Astrocyte (in vitro differentiated cells and primary cell): ENCODE measurements at regions not wholly inside any gene's neighbourhood (a gene's known extent, or its start where the extent isn't known, plus 50 kb on each side); places are given as distances from the start of the nearest gene placed in this dataset.

Source experiments
- DNase-seq: peaks from one replicate; pipeline ENCODE4 v3.0.0-alpha.2; 2010; ENCODE audit warnings: low read depth
- FAIRE-seq: peaks from 2 replicates; lab custom pipeline; 2011; peaks lifted over from hg19 to GRCh38; lab: Jason Lieb, UNC
- H2AFZ ChIP-seq: 2 replicates; pipeline ENCODE4 v1.6.0; 2012; ENCODE audit warnings: low read depth, low read length, inconsistent platforms
- H3K27ac ChIP-seq: 2 replicates; pipeline ENCODE4 v1.5.1; 2011; ENCODE audit warnings: low read depth, low read length, inconsistent platforms
- H3K27me3 ChIP-seq: 2 replicates; pipeline ENCODE4 v1.6.0; 2011; ENCODE audit warnings: low read length, inconsistent platforms; ENCODE audit not compliant: insufficient read depth
- H3K36me3 ChIP-seq: 2 replicates; pipeline ENCODE4 v1.5.1; 2011; ENCODE audit warnings: low read length, inconsistent platforms; ENCODE audit not compliant: insufficient read depth
- H3K4me1 ChIP-seq: 2 replicates; pipeline ENCODE4 v1.5.1; 2011; ENCODE audit warnings: low read length, inconsistent platforms; ENCODE audit not compliant: insufficient read depth
- H3K4me2 ChIP-seq: 2 replicates; pipeline ENCODE4 v1.6.0; 2012; ENCODE audit warnings: low read length, inconsistent platforms
- H3K4me3 ChIP-seq: 2 replicates; pipeline ENCODE4 v1.5.1; 2011; ENCODE audit warnings: low read depth, mild to moderate bottlenecking, low read length, inconsistent platforms; ENCODE audit not compliant: insufficient read depth
- H3K79me2 ChIP-seq: 2 replicates; pipeline ENCODE4 v1.6.0; 2012; ENCODE audit warnings: mild to moderate bottlenecking, low read length, inconsistent platforms; ENCODE audit not compliant: insufficient read depth
- H3K9ac ChIP-seq: 2 replicates; pipeline ENCODE4 v1.6.0; 2012; ENCODE audit warnings: mild to moderate bottlenecking, low read length, inconsistent platforms
- H3K9me3 ChIP-seq: 2 replicates; pipeline ENCODE4 v1.5.1; 2012; ENCODE audit warnings: low read depth, mild to moderate bottlenecking, low read length, inconsistent platforms; ENCODE audit not compliant: insufficient read depth
- H4K20me1 ChIP-seq: 2 replicates; pipeline ENCODE4 v1.6.0; 2012; ENCODE audit warnings: low read length, inconsistent platforms; ENCODE audit not compliant: insufficient read depth
- H3K27ac Mint-ChIP-seq: one replicate; pipeline ENCODE4 v1.8.0; 2021; ENCODE audit warnings: mild to moderate bottlenecking, mixed read lengths; ENCODE audit not compliant: unreplicated experiment
- H3K27me3 Mint-ChIP-seq: one replicate; pipeline ENCODE4 v1.8.0; 2021; ENCODE audit warnings: low read depth, mixed read lengths; ENCODE audit not compliant: unreplicated experiment
- H3K36me3 Mint-ChIP-seq: one replicate; pipeline ENCODE4 v1.8.0; 2021; ENCODE audit warnings: low read depth, mixed read lengths; ENCODE audit not compliant: unreplicated experiment
- H3K4me1 Mint-ChIP-seq: one replicate; pipeline ENCODE4 v1.8.0; 2021; ENCODE audit warnings: low read depth, mixed read lengths; ENCODE audit not compliant: unreplicated experiment
- H3K4me3 Mint-ChIP-seq: one replicate; pipeline ENCODE4 v1.8.0; 2021; ENCODE audit warnings: mild to moderate bottlenecking, moderate library complexity, mixed read lengths; ENCODE audit not compliant: unreplicated experiment
- H3K9me3 Mint-ChIP-seq: one replicate; pipeline ENCODE4 v1.8.0; 2021; ENCODE audit warnings: mild to moderate bottlenecking, mixed read lengths; ENCODE audit not compliant: unreplicated experiment
- CTCF ChIP-seq: IDR thresholded peaks from 2 replicates; pipeline ENCODE4 v1.5.1; 2011; ENCODE audit warnings: low read depth, mild to moderate bottlenecking, inconsistent platforms, low read length, moderate library complexity; ENCODE audit not compliant: insufficient read depth
- EZH2 ChIP-seq: IDR thresholded peaks from 2 replicates; pipeline ENCODE4 v1.6.1; 2012; ENCODE audit warnings: mild to moderate bottlenecking, low read length, inconsistent platforms; ENCODE audit not compliant: insufficient read depth

- peaks cover 3% of the 10 kb centered on the region for H3K9me3 Mint-ChIP-seq
- Histone ChIP-seq H3K36me3 (no peaks in the 10 kb centered on the region), H4K20me1 (no peaks in the 10 kb centered on the region), H3K27ac (no peak overlapping the region), H3K9me3 (no peaks in the 10 kb centered on the region), H3K79me2 (no peaks in the 10 kb centered on the region), H3K27me3 (peaks cover 3% of the 10 kb centered on the region), H3K9ac (no peak overlapping the region), H3K4me3 (no peak overlapping the region), H3K4me1 (no peaks in the 10 kb centered on the region), H2AFZ (no peak overlapping the region), H3K4me2 (no peak overlapping the region)
- H3K36me3 Mint-ChIP-seq = no peaks in the 10 kb centered on the region
- no peak overlapping the region for H3K27ac Mint-ChIP-seq
- H3K4me3 Mint-ChIP-seq = no peak overlapping the region
- no peak for FAIRE-seq
- TF ChIP-seq EZH2 (no peak), CTCF (no peak)
- peaks cover 7% of the 10 kb centered on the region for H3K27me3 Mint-ChIP-seq
- H3K4me1 Mint-ChIP-seq = no peaks in the 10 kb centered on the region
- DNase-seq = no peak
Measured at GRCh38 chr11:112580864-112581263, 320.2 kb upstream of the PLET1 start.

GRCh38 chr11:112581747-112582146 is 321.1 kb upstream of the PLET1 start:
- Mint-ChIP-seq H3K27ac (no peak overlapping the region), H3K4me1 (no peaks in the 10 kb centered on the region), H3K36me3 (no peaks in the 10 kb centered on the region), H3K9me3 (peaks cover 2% of the 10 kb centered on the region), H3K27me3 (peaks cover 11% of the 10 kb centered on the region), H3K4me3 (no peak overlapping the region)
- Histone ChIP-seq H2AFZ (no peak overlapping the region), H3K4me2 (no peak overlapping the region), H3K9ac (no peak overlapping the region), H3K27ac (no peak overlapping the region), H3K9me3 (no peaks in the 10 kb centered on the region), H3K27me3 (peaks cover 3% of the 10 kb centered on the region), H3K79me2 (no peaks in the 10 kb centered on the region), H3K36me3 (no peaks in the 10 kb centered on the region), H3K4me1 (no peaks in the 10 kb centered on the region), H4K20me1 (no peaks in the 10 kb centered on the region), H3K4me3 (no peak overlapping the region)
- no peak for TF ChIP-seq EZH2
- TF ChIP-seq CTCF = no peak
- FAIRE-seq (no peak), DNase-seq (no peak)

GRCh38 chr11:112582366-112582765 is 321.7 kb upstream of the PLET1 start:
- Histone ChIP-seq H3K4me1 (no peaks in the 10 kb centered on the region), H3K79me2 (no peaks in the 10 kb centered on the region), H3K36me3 (no peaks in the 10 kb centered on the region), H3K9ac (no peak overlapping the region), H3K9me3 (no peaks in the 10 kb centered on the region), H3K27me3 (peaks cover 3% of the 10 kb centered on the region), H3K27ac (no peak overlapping the region), H3K4me2 (no peak overlapping the region), H3K4me3 (no peak overlapping the region), H2AFZ (no peak overlapping the region), H4K20me1 (no peaks in the 10 kb centered on the region)
- H3K27me3 Mint-ChIP-seq = peaks cover 11% of the 10 kb centered on the region
- peaks cover 2% of the 10 kb centered on the region for H3K9me3 Mint-ChIP-seq
- no peaks in the 10 kb centered on the region for H3K36me3 Mint-ChIP-seq
- TF ChIP-seq EZH2 (no peak), CTCF (no peak)
- H3K27ac Mint-ChIP-seq = no peak overlapping the region
- FAIRE-seq = no peak
- H3K4me3 Mint-ChIP-seq = no peak overlapping the region
- DNase-seq = no peak
- no peaks in the 10 kb centered on the region for H3K4me1 Mint-ChIP-seq
